Kidney (tissue), 13 donors: ENCODE measurements at regions not wholly inside any gene's neighbourhood (a gene's known extent, or its start where the extent isn't known, plus 50 kb on each side); places are given as distances from the start of the nearest gene placed in this dataset.

Experiments
- DNase-seq, 5 donors: peaks; one replicate each; pipeline ENCODE4 v3.0.0-alpha.2; 2013 to 2020
- FAIRE-seq: peaks from 2 replicates; lab custom pipeline; 2012; peaks lifted over from hg19 to GRCh38; lab: Jason Lieb, UNC
- H3K27ac ChIP-seq, 2 donors: one replicate each; pipeline ENCODE4 v1.7.0; 2013; ENCODE audit warnings: low read depth in 2 of 2, low read length in 2 of 2, inconsistent platforms in 1 of 2
- H3K27me3 ChIP-seq: one replicate; pipeline ENCODE4 v1.7.1; 2013; ENCODE audit warnings: low read length, inconsistent platforms; ENCODE audit not compliant: control insufficient read depth, insufficient read depth
- H3K36me3 ChIP-seq, 3 donors: one replicate each; pipeline versions ENCODE4 v1.7.0 to v1.7.1; 2013; ENCODE audit warnings: low read length in 3 of 3, control low read depth in 1 of 3, inconsistent platforms in 1 of 3; ENCODE audit not compliant: insufficient read depth in 3 of 3, control insufficient read depth in 2 of 3
- H3K4me1 ChIP-seq, 3 donors: one replicate each; pipeline versions ENCODE4 v1.7.0 to v1.7.1; 2013; ENCODE audit warnings: low read length in 3 of 3, inconsistent platforms in 1 of 3, low read depth in 1 of 3; ENCODE audit not compliant: control insufficient read depth in 2 of 3, insufficient read depth in 2 of 3
- H3K4me3 ChIP-seq, 3 donors: one replicate each; pipeline versions ENCODE4 v1.7.0 to v1.8.1; 2013; ENCODE audit warnings: low read length in 3 of 3, control low read depth in 1 of 3, inconsistent platforms in 1 of 3
- H3K9ac ChIP-seq, 3 donors: one replicate each; pipeline versions ENCODE4 v1.7.0 to v1.7.1; 2013; ENCODE audit warnings: low read length in 3 of 3, control low read depth in 1 of 3, inconsistent platforms in 1 of 3
- H3K9me3 ChIP-seq, 3 donors: one replicate each; pipeline versions ENCODE4 v1.7.0 to v1.7.1; 2013; ENCODE audit warnings: low read length in 3 of 3, control low read depth in 1 of 3, inconsistent platforms in 1 of 3; ENCODE audit not compliant: control insufficient read depth in 2 of 3, insufficient read depth in 1 of 3
- CTCF ChIP-seq: IDR thresholded peaks from 3 replicates; pipeline ENCODE4 v1.5.1; 2012; ENCODE audit warnings: mild to moderate bottlenecking, moderate library complexity, borderline replicate concordance; ENCODE audit not compliant: insufficient read depth; ENCODE audit errors: extremely low read depth
- intact Hi-C: fragments of 100-400 bp; cut with DNase I; formaldehyde crosslinking; loops from one replicate; pipeline ENCODE4 v1.11.1; 2022
- donor health status: control.
- donor health status: control.
- donor health status: control.
- donor health status: control.
- donor health status: control.
- donor health status: DM: yes; HTN: yes; CAD: no.
- donor health status: Normal renal cell carcinoma (clear cell type).

DNA sequence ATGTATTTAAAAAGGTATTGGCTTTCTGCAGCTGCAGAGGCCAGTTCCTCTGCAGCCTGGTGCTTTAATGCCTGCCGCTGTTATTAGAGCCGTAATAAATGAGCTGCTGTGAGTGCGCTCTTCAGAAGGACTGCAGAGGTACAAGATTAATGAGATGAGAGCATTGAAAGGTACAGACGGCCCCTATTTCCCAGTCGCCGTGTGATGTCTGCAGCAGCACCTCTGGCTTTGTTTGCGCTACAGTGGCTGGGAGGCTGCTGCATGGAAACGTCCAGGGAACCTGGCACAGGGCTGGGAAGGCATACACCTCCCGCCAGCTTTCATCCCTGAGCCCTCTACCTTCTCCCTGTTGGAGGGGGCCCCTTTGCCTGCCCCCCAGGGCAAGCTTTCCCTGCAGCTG lies 383.8 kb upstream of the ZMIZ1 start:
- FAIRE-seq (no peak), DNase-seq (peak in 2 of 5 donors; percentile 24 to 58)
- intact Hi-C loops = no loop called here
- H3K4me1 ChIP-seq = peaks cover 0 to 8% (median 2%) of the 10 kb centered on the region in 3 donors
- H3K27me3 ChIP-seq = no peaks in the 10 kb centered on the region
- H3K9ac ChIP-seq = no peak overlapping the region
- no peak overlapping the region for H3K27ac ChIP-seq
- H3K9me3 ChIP-seq = no peaks in the 10 kb centered on the region
- H3K36me3 ChIP-seq = no peaks in the 10 kb centered on the region
- TF ChIP-seq CTCF = no peak
- H3K4me3 ChIP-seq = no peak overlapping the region

DNA sequence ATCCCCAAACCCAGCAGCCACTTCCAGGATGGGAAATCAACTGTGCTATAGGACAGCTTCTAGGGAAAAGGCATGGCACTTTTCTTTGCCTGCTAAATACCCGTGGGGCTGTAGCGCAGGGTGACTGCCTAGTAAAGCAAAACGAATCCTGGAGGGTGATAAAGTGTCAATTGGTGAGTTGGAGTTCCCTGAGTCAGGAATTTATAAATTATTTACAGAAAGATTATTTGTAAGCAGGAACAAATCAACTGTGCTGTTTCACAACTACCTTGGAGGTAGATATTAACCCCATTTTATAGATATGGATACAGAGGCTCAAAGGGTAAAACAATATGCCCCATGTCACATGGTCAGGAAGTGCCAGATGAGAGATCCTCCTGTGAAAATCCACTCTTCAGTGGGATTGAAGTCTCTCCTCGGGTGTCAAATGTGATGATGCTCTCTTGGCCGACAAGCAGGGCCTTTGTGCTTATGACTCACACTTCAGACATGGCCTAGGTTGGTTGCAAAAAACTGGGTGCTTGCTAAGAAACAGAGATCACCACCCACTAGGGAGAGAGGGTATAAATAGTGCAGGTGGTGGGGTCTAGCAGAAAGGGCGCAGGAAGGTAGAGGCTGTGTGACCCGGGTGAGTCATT lies 383.2 kb upstream of the ZMIZ1 start:
- no peak overlapping the region for H3K9ac ChIP-seq
- TF ChIP-seq CTCF = no peak
- intact Hi-C loops = no loop called here
- H3K9me3 ChIP-seq = no peaks in the 10 kb centered on the region
- H3K27me3 ChIP-seq = no peaks in the 10 kb centered on the region
- no peak overlapping the region for H3K27ac ChIP-seq
- H3K36me3 ChIP-seq = no peaks in the 10 kb centered on the region
- no peak overlapping the region for H3K4me3 ChIP-seq
- DNase-seq (no peak), FAIRE-seq (no peak)
- peaks cover 0 to 8% (median 2%) of the 10 kb centered on the region in 3 donors for H3K4me1 ChIP-seq

DNA sequence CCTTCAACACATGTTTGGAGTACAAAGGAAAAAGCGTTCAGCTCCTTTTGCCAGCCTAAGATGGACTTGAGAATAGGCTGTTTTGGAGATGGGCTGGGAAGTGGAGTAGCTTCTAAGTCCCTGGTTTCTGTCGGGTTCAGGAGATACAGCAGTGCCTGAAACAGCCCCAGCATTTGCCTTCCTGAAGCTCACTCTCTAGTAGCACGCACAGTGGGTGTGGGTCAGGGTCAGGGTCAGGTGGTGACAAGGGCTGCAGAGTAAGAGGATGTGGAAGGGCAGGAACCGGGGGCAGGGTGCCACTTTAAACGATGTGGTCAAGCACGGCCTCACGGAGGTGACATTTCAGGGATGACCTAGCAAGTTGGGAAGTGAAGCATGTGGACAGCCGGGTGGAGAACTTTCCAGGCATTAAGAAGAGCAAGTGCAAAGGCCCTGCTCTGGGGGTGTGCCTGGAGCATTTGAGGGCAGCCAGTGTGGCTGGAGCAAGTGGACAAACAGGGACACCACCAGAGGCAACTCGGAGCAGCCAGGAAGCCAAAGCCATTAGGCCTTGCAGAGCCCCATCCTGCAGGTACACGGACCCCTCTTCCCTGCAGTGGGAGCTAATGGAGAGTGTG lies 382.2 kb upstream of the ZMIZ1 start:
- no peak for FAIRE-seq
- Histone ChIP-seq H3K36me3 (no peaks in the 10 kb centered on the region), H3K4me1 (peaks cover 0 to 8% (median 6%) of the 10 kb centered on the region in 3 donors), H3K9ac (no peak overlapping the region), H3K4me3 (no peak overlapping the region), H3K27me3 (no peaks in the 10 kb centered on the region), H3K27ac (no peak overlapping the region), H3K9me3 (no peaks in the 10 kb centered on the region)
- TF ChIP-seq CTCF = no peak
- intact Hi-C loops = no loop called here
- no peak for DNase-seq

GRCh38 chr10:78687626-78688025 lies 381.1 kb upstream of the ZMIZ1 start:
- TF ChIP-seq CTCF = no peak
- Histone ChIP-seq H3K36me3 (no peaks in the 10 kb centered on the region), H3K9me3 (no peaks in the 10 kb centered on the region), H3K27ac (no peak overlapping the region), H3K4me3 (no peak overlapping the region), H3K4me1 (peaks cover 0 to 8% (median 8%) of the 10 kb centered on the region in 3 donors), H3K9ac (no peak overlapping the region), H3K27me3 (no peaks in the 10 kb centered on the region)
- intact Hi-C loops = no loop called here
- FAIRE-seq (no peak), DNase-seq (no peak)
